HCT116 (cell line): ENCODE measurements at regions not wholly inside any gene's neighbourhood (a gene's known extent, or its start where the extent isn't known, plus 50 kb on each side); places are given as distances from the start of the nearest gene placed in this dataset.

ENCODE experiments used
- ATF3 ChIP-seq: IDR thresholded peaks from 2 replicates; pipeline ENCODE4 v1.6.1; 2012
- CBX3 ChIP-seq: IDR thresholded peaks from 2 replicates; pipeline ENCODE4 v1.6.1; 2012; ENCODE audit warnings: low read depth
- CEBPB ChIP-seq: IDR thresholded peaks from 2 replicates; pipeline ENCODE4 v1.6.1; 2012; ENCODE audit warnings: low read depth
- CTCF ChIP-seq, 3 experiments: fragments of 200-600 bp in 1 of 3; sonication (generic) in 1 of 3; IDR thresholded peaks in 2 of 3; conservative IDR thresholded peaks in 1 of 3; 2 replicates each; pipeline ENCODE4 v1.5.1; 2012 to 2017; ENCODE audit warnings: low read depth in 2 of 3, low read length in 2 of 3, antibody characterized with exemption in 1 of 3, borderline replicate concordance in 1 of 3, control low read depth in 1 of 3, mild to moderate bottlenecking in 1 of 3, mixed read lengths in 1 of 3, mixed run types in 1 of 3, moderate library complexity in 1 of 3; ENCODE audit not compliant: insufficient read depth in 1 of 3
- EGR1 ChIP-seq: IDR thresholded peaks from 2 replicates; pipeline ENCODE4 v1.6.1; 2012; ENCODE audit warnings: low read depth
- EZH2 ChIP-seq: fragments of 200-600 bp; sonication (generic); IDR thresholded peaks from 2 replicates; pipeline ENCODE4 v1.6.1; 2017; ENCODE audit warnings: antibody characterized with exemption, mixed run types
- MAX ChIP-seq: IDR thresholded peaks from 2 replicates; pipeline ENCODE4 v1.6.1; 2012
- POLR2A ChIP-seq: IDR thresholded peaks from 2 replicates; pipeline ENCODE4 v1.7.0; 2011; ENCODE audit warnings: borderline replicate concordance; ENCODE audit not compliant: insufficient read depth, insufficient read length; ENCODE audit errors: extremely low read depth
- POLR2AphosphoS5 ChIP-seq: IDR thresholded peaks from 2 replicates; pipeline ENCODE4 v1.6.1; 2011; ENCODE audit warnings: mild to moderate bottlenecking, low read depth, low read length, moderate library complexity
- SIN3A ChIP-seq: IDR thresholded peaks from 2 replicates; pipeline ENCODE4 v1.6.1; 2012; ENCODE audit warnings: low read depth
- YY1 ChIP-seq: IDR thresholded peaks from 2 replicates; pipeline ENCODE4 v1.6.1; 2011; ENCODE audit warnings: low read length, low read depth, moderate library complexity, mild to moderate bottlenecking; ENCODE audit not compliant: insufficient replicate concordance; ENCODE audit errors: extremely low read depth
- ZBTB33 ChIP-seq: IDR thresholded peaks from 2 replicates; pipeline ENCODE4 v1.6.1; 2011; ENCODE audit warnings: mild to moderate bottlenecking, low read length, moderate library complexity; ENCODE audit not compliant: insufficient replicate concordance; ENCODE audit errors: extremely low read depth
- ZNF274 ChIP-seq: fragments of 200-500 bp; sonication (Bioruptor generic); IDR thresholded peaks from 2 replicates; pipeline ENCODE4 v1.6.1; 2014; ENCODE audit warnings: mild to moderate bottlenecking, low read depth, low read length, inconsistent platforms

- TF ChIP-seq MAX (no peak), YY1 (no peak), POLR2AphosphoS5 (no peak), EGR1 (no peak), ZNF274 (no peak), CEBPB (no peak), EZH2 (no peak), CTCF (IDR thresholded peaks at IDR 0.05 in 2 of 3, conservative IDR thresholded peaks at IDR 0.05 in 1 of 3; ENCODE audit: borderline replicate concordance in 1 of 3, insufficient read depth in 1 of 3, low read depth in 2 of 3, low read length in 2 of 3) (no peak), ATF3 (no peak), POLR2A (no peak), ZBTB33 (no peak), CBX3 (no peak), SIN3A (no peak)
Observed at GRCh38 chr12:73136386-73136785, 864.2 kb downstream of the TRHDE start.
